Esophagus squamous epithelium (tissue), 5 donors: ENCODE measurements at regions not wholly inside any gene's neighbourhood (a gene's known extent, or its start where the extent isn't known, plus 50 kb on each side); places are given as distances from the start of the nearest gene placed in this dataset.

Source experiments
- DNase-seq: peaks from one replicate; lab custom pipeline; 2025; lab: John Stamatoyannopoulos, UW
- H3K27ac ChIP-seq, 4 donors: fragments of 200-600 bp; sonication (generic); one replicate each; pipeline ENCODE4 v1.5.1; 2016 to 2019; ENCODE audit warnings: mild to moderate bottlenecking in 1 of 4
- H3K27me3 ChIP-seq, 4 donors: fragments of 200-600 bp; sonication (generic); 1 replicate in 3 of 4; 2 replicates in 1 of 4; pipeline versions ENCODE4 v1.5.1 to v1.6.0; 2017 to 2021; ENCODE audit warnings: antibody characterized with exemption in 1 of 4
- H3K36me3 ChIP-seq, 3 donors: fragments of 200-600 bp; sonication (generic); one replicate each; pipeline ENCODE4 v1.5.1; 2016 to 2019
- H3K4me1 ChIP-seq, 3 donors: fragments of 200-600 bp; sonication (generic); one replicate each; pipeline ENCODE4 v1.5.1; 2017 to 2019
- H3K4me3 ChIP-seq, 4 donors: fragments of 200-600 bp; sonication (generic); 1 replicate in 3 of 4; 2 replicates in 1 of 4; pipeline ENCODE4 v1.5.1; 2016 to 2019; ENCODE audit warnings: mild to moderate bottlenecking in 2 of 4, moderate library complexity in 1 of 4
- H3K9me3 ChIP-seq, 3 donors: fragments of 200-600 bp; sonication (generic); one replicate each; pipeline ENCODE4 v1.5.1; 2016 to 2019
- CTCF ChIP-seq, 6 experiments: fragments of 450-650 bp in 4 of 6; fragments of 200-600 bp in 2 of 6; sonication (generic) in 2 of 6; IDR thresholded peaks; one replicate each; pipeline ENCODE4 v1.5.1; 2016 to 2019; ENCODE audit warnings: antibody characterized with exemption in 6 of 6, mild to moderate bottlenecking in 4 of 6, moderate library complexity in 4 of 6
- POLR2A ChIP-seq, 4 donors: fragments of 450-650 bp; IDR thresholded peaks; one replicate each; pipeline ENCODE4 v1.6.1; 2017; ENCODE audit warnings: antibody characterized with exemption in 4 of 4, mild to moderate bottlenecking in 4 of 4, moderate library complexity in 3 of 4
- WGBS, 2 donors: methylation state at CpG; one replicate each; pipeline ENCODE4 v1.1.5; 2018; 5-methylcytosine and 5-hydroxymethylcytosine counted together
- intact Hi-C: fragments of 100-400 bp; cut with DNase I; formaldehyde crosslinking; loops from one replicate; pipeline ENCODE4 v1.15.0; 2022
- donor health status: DM: yes; HTN: yes; CAD: no.

GRCh38 chr16:62288990-62289629, 252.9 kb upstream of the CDH8 start:
- no peak for DNase-seq
- TF ChIP-seq POLR2A (IDR thresholded peaks at IDR 0.05) (no peak), CTCF (IDR thresholded peaks at IDR 0.05) (no peak)
- WGBS, 2 donors, result 36 to 39% methylated on average over 2 of the region's 2 CpGs
- no peaks in the 10 kb centered on the region for H3K36me3 ChIP-seq
- H3K27me3 ChIP-seq, result no peaks in the 10 kb centered on the region
- no peak overlapping the region for H3K4me3 ChIP-seq
- H3K9me3 ChIP-seq, result no peaks in the 10 kb centered on the region
- intact Hi-C loops, result no loop called here
- no peak overlapping the region for H3K27ac ChIP-seq
- H3K4me1 ChIP-seq, result no peaks in the 10 kb centered on the region

GRCh38 chr16:62280506-62280905, 244.3 kb upstream of the CDH8 start:
- 59 to 70% methylated on average over 3 of the region's 3 CpGs for WGBS, 2 donors
- H3K27me3 ChIP-seq, result no peaks in the 10 kb centered on the region
- no peak overlapping the region for H3K4me3 ChIP-seq
- H3K36me3 ChIP-seq, result no peaks in the 10 kb centered on the region
- H3K4me1 ChIP-seq, result no peaks in the 10 kb centered on the region
- TF ChIP-seq POLR2A (IDR thresholded peaks at IDR 0.05), result no peak
- no peak for TF ChIP-seq CTCF (IDR thresholded peaks at IDR 0.05)
- H3K9me3 ChIP-seq, result no peaks in the 10 kb centered on the region
- no peak for DNase-seq
- intact Hi-C loops, result no loop called here
- no peak overlapping the region for H3K27ac ChIP-seq

- Histone ChIP-seq H3K36me3 (no peaks in the 10 kb centered on the region), H3K4me1 (no peaks in the 10 kb centered on the region), H3K27ac (no peak overlapping the region), H3K4me3 (no peak overlapping the region), H3K9me3 (no peaks in the 10 kb centered on the region), H3K27me3 (no peaks in the 10 kb centered on the region)
- TF ChIP-seq POLR2A (IDR thresholded peaks at IDR 0.05) (no peak), CTCF (IDR thresholded peaks at IDR 0.05) (no peak)
- WGBS, 2 donors, result 64 to 75% methylated on average over 2 of the region's 2 CpGs
- no peak for DNase-seq
- intact Hi-C loops, result no loop called here
These were observed 241.7 kb upstream of the CDH8 start for GRCh38 chr16:62277942-62278341.

- WGBS, 2 donors, result 61 to 65% methylated on average over 7 of the region's 7 CpGs
- DNase-seq, result no peak
- H3K9me3 ChIP-seq, result no peaks in the 10 kb centered on the region
- H3K27ac ChIP-seq, result no peak overlapping the region
- no peaks in the 10 kb centered on the region for H3K36me3 ChIP-seq
- intact Hi-C loops, result no loop called here
- TF ChIP-seq POLR2A (IDR thresholded peaks at IDR 0.05) (no peak), CTCF (IDR thresholded peaks at IDR 0.05) (no peak)
- H3K4me3 ChIP-seq, result no peak overlapping the region
- no peaks in the 10 kb centered on the region for H3K27me3 ChIP-seq
- no peaks in the 10 kb centered on the region for H3K4me1 ChIP-seq
These were observed 240.4 kb upstream of the CDH8 start for GRCh38 chr16:62276637-62277036.

GRCh38 chr16:62272035-62272434, 235.8 kb upstream of the CDH8 start:
- TF ChIP-seq CTCF (IDR thresholded peaks at IDR 0.05), result no peak
- TF ChIP-seq POLR2A (IDR thresholded peaks at IDR 0.05), result no peak
- H3K36me3 ChIP-seq, result no peaks in the 10 kb centered on the region
- H3K4me3 ChIP-seq, result no peak overlapping the region
- no peaks in the 10 kb centered on the region for H3K27me3 ChIP-seq
- 21 to 47% methylated on average over 1 of the region's 1 CpG for WGBS, 2 donors
- H3K9me3 ChIP-seq, result no peaks in the 10 kb centered on the region
- no peak overlapping the region for H3K27ac ChIP-seq
- intact Hi-C loops, result no loop called here
- H3K4me1 ChIP-seq, result no peaks in the 10 kb centered on the region
- DNase-seq, result no peak
